ENCODE measurements at regions not wholly inside any gene's neighbourhood (a gene's known extent, or its start where the extent isn't known, plus 50 kb on each side); places are given as distances from the start of the nearest gene placed in this dataset.

GRCh38 chr5:128626536-128627090 lies 88.6 kb upstream of the FBN2 start:
- TF ChIP-seq IRF1 (CRISPR knock-in tag; IDR thresholded peaks at IDR 0.05; ENCODE audit: low read depth) (no peak), ZNF510 (CRISPR knock-in tag; IDR thresholded peaks at IDR 0.05; ENCODE audit: low read depth) (no peak), SRSF9 (IDR thresholded peaks at IDR 0.05; ENCODE audit: borderline replicate concordance, insufficient read depth, low read depth, low read length, poor library complexity, severe bottlenecking) (no peak), NFATC3 (CRISPR knock-in tag; IDR thresholded peaks at IDR 0.05) (no peak), CREB1 (IDR thresholded peaks at IDR 0.05) (no peak), CREB1 (CRISPR knock-in tag; IDR thresholded peaks at IDR 0.05) (no peak), YY1 (IDR thresholded peaks at IDR 0.05; ENCODE audit: insufficient read depth, insufficient replicate concordance, low read depth, low read length) (no peak), ZNF576 (CRISPR knock-in tag; IDR thresholded peaks at IDR 0.05) (no peak), CBFB (CRISPR knock-in tag; IDR thresholded peaks at IDR 0.05) (no peak), EP300 (IDR thresholded peaks at IDR 0.05; ENCODE audit: low read depth in 2 of 2, low read length in 2 of 2) (no peak), EP300 (CRISPR knock-in tag; IDR thresholded peaks at IDR 0.05; ENCODE audit: borderline replicate concordance) (no peak)

Data from HepG2 (cell line).